K562 (cell line): ENCODE measurements at regions not wholly inside any gene's neighbourhood (a gene's known extent, or its start where the extent isn't known, plus 50 kb on each side); places are given as distances from the start of the nearest gene placed in this dataset.

Experiments used
- ATAC-seq: fragments of 200-7000 bp; cut with Tn5 transposase; 3 replicates; pipeline ENCODE4 v1.9.1; 2020; ENCODE audit warnings: moderate library complexity
- BruUV-seq: library from RNA; stranded (reverse); fragments of 400-500 nt; replicated peaks from 2 replicates; lab custom pipeline; 2021; lab: Mats Ljungman, UMichigan
- CTCF ChIA-PET: fragments of 300-600 bp; formaldehyde crosslinking; extraction: SDS; loops from one replicate; lab custom pipeline; 2021; ENCODE audit warnings: low intra/inter-chr PET ratio; lab: Yijun Ruan, JAX
- POLR2A ChIA-PET: fragments of 300-600, 350-650 bp; sonication (Branson Sonifier 250); formaldehyde crosslinking; extraction: SDS; loops from one replicate; lab custom pipeline; 2021; ENCODE audit warnings: antibody characterized with exemption, inconsistent platforms; lab: Yijun Ruan, JAX
- DNase-seq, 4 experiments: peaks; one replicate each; pipeline versions ENCODE4 v3.0.0 to v3.0.0-alpha.2; 2011 to 2018; ENCODE audit warnings: low spot score in 3 of 4, mixed read lengths in 3 of 4; ENCODE audit errors: extremely low read depth in 1 of 4
- FAIRE-seq: peaks from 2 replicates; lab custom pipeline; 2011; peaks lifted over from hg19 to GRCh38; lab: Jason Lieb, UNC
- H2AFZ ChIP-seq: 2 replicates; pipeline ENCODE4 v1.6.0; 2011; ENCODE audit warnings: low read depth, low read length, control low read depth, inconsistent platforms
- H3K27ac ChIP-seq: fragments of 200-600 bp; 3 replicates; pipeline ENCODE4 v1.8.0; 2011; ENCODE audit warnings: low read depth, mild to moderate bottlenecking, control low read depth, inconsistent platforms, low read length, moderate library complexity, mixed read lengths; ENCODE audit errors: extremely low read depth
- H3K27me3 ChIP-seq, 2 experiments: fragments of 300-600 bp in 1 of 2; 2 replicates in 1 of 2; 3 replicates in 1 of 2; pipeline versions ENCODE4 v1.6.0 to v1.8.0; 2011; ENCODE audit warnings: inconsistent platforms in 2 of 2, low read length in 2 of 2, mild to moderate bottlenecking in 1 of 2, mixed read lengths in 1 of 2, moderate library complexity in 1 of 2; ENCODE audit not compliant: control insufficient read depth in 2 of 2, insufficient read depth in 2 of 2
- H3K36me3 ChIP-seq: fragments of 300-600 bp; 3 replicates; pipeline ENCODE4 v1.8.0; 2011; ENCODE audit warnings: mild to moderate bottlenecking, low read length, inconsistent platforms; ENCODE audit not compliant: control insufficient read depth, insufficient read depth
- H3K4me1 ChIP-seq, 2 experiments: fragments of 200-600 bp in 1 of 2; replicated peaks in 1 of 2; 2 replicates in 1 of 2; 3 replicates in 1 of 2; pipeline versions ENCODE4 v1.5.1 to v1.8.0; 2011; ENCODE audit warnings: inconsistent platforms in 2 of 2, low read length in 2 of 2, mild to moderate bottlenecking in 1 of 2, mixed read lengths in 1 of 2, moderate library complexity in 1 of 2; ENCODE audit not compliant: control insufficient read depth in 2 of 2, insufficient read depth in 2 of 2
- H3K4me2 ChIP-seq: 2 replicates; pipeline ENCODE4 v1.6.1; 2011; ENCODE audit warnings: low read length, control low read depth, inconsistent platforms, mixed read lengths; ENCODE audit not compliant: insufficient read depth
- H3K4me3 ChIP-seq: fragments of 200-600 bp; sonication (generic), shearing (Covaris generic); 2 replicates; pipeline ENCODE4 v1.5.1; 2016; ENCODE audit warnings: control low read depth, inconsistent platforms
- H3K79me2 ChIP-seq: fragments of 200-600 bp; 3 replicates; pipeline ENCODE4 v1.8.0; 2011; ENCODE audit warnings: low read length, inconsistent platforms; ENCODE audit not compliant: control insufficient read depth, insufficient read depth
- H3K9ac ChIP-seq, 2 experiments: 2 replicates each; pipeline versions ENCODE4 v1.6.0 to v1.6.1; 2011; ENCODE audit warnings: low read depth in 2 of 2, low read length in 2 of 2, control low read depth in 1 of 2, inconsistent platforms in 1 of 2, mild to moderate bottlenecking in 1 of 2, mixed read lengths in 1 of 2; ENCODE audit not compliant: insufficient read depth in 1 of 2
- H3K9me1 ChIP-seq: one replicate; pipeline ENCODE4 v1.6.0; 2011; ENCODE audit warnings: inconsistent platforms, mild to moderate bottlenecking, low read length, moderate library complexity; ENCODE audit not compliant: control insufficient read depth, insufficient read depth
- H3K9me3 ChIP-seq: replicated peaks from 2 replicates; pipeline ENCODE4 v1.5.1; 2011; ENCODE audit warnings: low read depth, low read length, inconsistent platforms; ENCODE audit not compliant: control insufficient read depth, insufficient read depth
- H4K20me1 ChIP-seq: replicated peaks from 2 replicates; pipeline ENCODE4 v1.6.1; 2011; ENCODE audit warnings: low read length, inconsistent platforms, mixed read lengths; ENCODE audit not compliant: control insufficient read depth, insufficient read depth
- HEY1 ChIP-seq: fragments of 250-450 bp; sonication (Bioruptor Pico); IDR thresholded peaks from 2 replicates; pipeline ENCODE4 v1.5.0; 2020; ENCODE audit warnings: mild to moderate bottlenecking, moderate library complexity, borderline replicate concordance
- HNRNPUL1 ChIP-seq: fragments of 200-400 bp; formaldehyde crosslinking; IDR thresholded peaks from 2 replicates; pipeline ENCODE4 v1.6.1; 2017; ENCODE audit warnings: low read length
- NR2F6 ChIP-seq: fragments of 450-650 bp; formaldehyde crosslinking; IDR thresholded peaks from 2 replicates; pipeline ENCODE4 v1.4.0; 2020; ENCODE audit warnings: mild to moderate bottlenecking
- ZC3H11A ChIP-seq: IDR thresholded peaks from 2 replicates; pipeline ENCODE4 v1.6.1; 2012; ENCODE audit warnings: low read depth, low read length, improper control_type of control experiment
- ZNF436 ChIP-seq: fragments of 250-450, 450-650 bp; sonication (Bioruptor Pico); formaldehyde crosslinking; IDR thresholded peaks from 2 replicates; pipeline ENCODE4 v1.7.0; 2020; ENCODE audit warnings: mild to moderate bottlenecking
- ZNF584 ChIP-seq: fragments of 200-800 bp; sonication (Bioruptor generic); IDR thresholded peaks from 2 replicates; pipeline ENCODE4 v1.6.1; 2016; ENCODE audit warnings: low read depth, mild to moderate bottlenecking, missing genetic modification characterization, missing compliant biosample characterization
- WGBS: fragments of 100-300 bp; shearing (Covaris generic); methylation state at CpG from one replicate; pipeline ENCODE4 v1.1.6; 2016; ENCODE audit warnings: low coverage, mixed read lengths; ENCODE audit not compliant: insufficient coverage; ENCODE audit errors: missing lambda C conversion rate; 5-methylcytosine and 5-hydroxymethylcytosine counted together
- in situ Hi-C: fragments of 300-500 bp; cut with MboI; formaldehyde crosslinking; loops from 4 replicates; pipeline ENCODE4 v1.15.0; 2018; ENCODE audit warnings: inconsistent platforms, mixed read lengths
- intact Hi-C: fragments of 100-400 bp; cut with micrococcal nuclease; formaldehyde crosslinking; loops from 2 replicates; pipeline ENCODE4 v1.14.2; 2022

- no peak overlapping the region for H3K9ac ChIP-seq
- no peak overlapping the region for H2AFZ ChIP-seq
- H3K4me1 ChIP-seq, result no peaks in the 10 kb centered on the region
- DNase-seq (no peak), FAIRE-seq (no peak), ATAC-seq (no peak)
- ChIA-PET POLR2A (no interaction called here), CTCF (no interaction called here)
- no peaks in the 10 kb centered on the region for H3K79me2 ChIP-seq
- intact Hi-C loops (no loop called here), in situ Hi-C loops (no loop called here)
- no peaks in the 10 kb centered on the region for H4K20me1 ChIP-seq
- no peak overlapping the region for H3K4me3 ChIP-seq
- no peaks in the 10 kb centered on the region for H3K36me3 ChIP-seq
- H3K9me3 ChIP-seq, result no peaks in the 10 kb centered on the region
- no TSS peak for BruUV-seq
- no peaks in the 10 kb centered on the region for H3K27me3 ChIP-seq
- 0% methylated on average over 1 of the region's 1 CpG for WGBS
- TF ChIP-seq HEY1 (no peak), ZNF584 (peak; percentile 93), NR2F6 (CRISPR knock-in tag) (no peak), HNRNPUL1 (no peak)
- no peak overlapping the region for H3K27ac ChIP-seq
- no peaks in the 10 kb centered on the region for H3K9me1 ChIP-seq
- H3K4me2 ChIP-seq, result no peak overlapping the region
Observed at GRCh38 chr10:33396938-33397337, 62.5 kb upstream of the NRP1 start.

- WGBS, result 0% methylated on average over 3 of the region's 3 CpGs
- DNase-seq (no peak), FAIRE-seq (no peak)
- Histone ChIP-seq H3K9ac (no peak overlapping the region), H3K4me3 (no peak overlapping the region), H3K9me1 (no peaks in the 10 kb centered on the region), H3K4me2 (no peak overlapping the region)
- CTCF ChIA-PET, result no interaction called here
- TF ChIP-seq ZC3H11A (no peak), ZNF436 (no peak)
- TF ChIP-seq, all 486 proteins: peak for 0
- ATAC-seq, result no peak
- Histone ChIP-seq H3K4me1 (no peaks in the 10 kb centered on the region), H4K20me1 (no peaks in the 10 kb centered on the region), H3K27ac (no peak overlapping the region), H2AFZ (no peak overlapping the region), H3K36me3 (no peaks in the 10 kb centered on the region), H3K79me2 (no peaks in the 10 kb centered on the region), H3K27me3 (no peaks in the 10 kb centered on the region), H3K9me3 (no peaks in the 10 kb centered on the region)
- POLR2A ChIA-PET, result no interaction called here
- no TSS peak for BruUV-seq
- in situ Hi-C loops, result no loop called here
- intact Hi-C loops, result no loop called here
Observed at GRCh38 chr10:33396279-33396678, 61.8 kb upstream of the NRP1 start.
